NCI-H1930 (cell line): ENCODE measurements at regions not wholly inside any gene's neighbourhood (a gene's known extent, or its start where the extent isn't known, plus 50 kb on each side); places are given as distances from the start of the nearest gene placed in this dataset.

Experiments used
- DNase-seq, 2 experiments: peaks; one replicate each; lab custom pipeline; 2025; lab: John Stamatoyannopoulos, UW

DNA sequence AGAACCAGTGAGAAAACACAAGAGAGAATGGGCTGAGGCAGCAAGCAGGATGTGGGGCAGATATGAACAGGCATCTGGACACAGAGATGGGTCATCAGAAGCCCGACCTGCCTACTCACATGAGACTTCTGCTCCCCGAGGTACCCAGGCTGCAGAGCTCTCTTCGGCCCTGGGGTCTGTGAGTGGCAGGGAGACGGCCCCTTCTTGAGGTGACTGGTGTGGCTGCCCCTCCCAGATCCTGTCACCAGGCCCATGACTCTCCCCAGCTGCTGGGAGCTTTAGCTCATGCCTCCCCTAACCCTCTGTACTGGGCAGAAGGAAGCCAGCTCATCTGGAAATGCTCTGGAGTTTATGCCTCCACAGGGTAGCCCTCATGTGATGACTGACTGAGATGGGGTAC lies 157.6 kb upstream of the PCBD1 start:
- no peak for DNase-seq

DNA sequence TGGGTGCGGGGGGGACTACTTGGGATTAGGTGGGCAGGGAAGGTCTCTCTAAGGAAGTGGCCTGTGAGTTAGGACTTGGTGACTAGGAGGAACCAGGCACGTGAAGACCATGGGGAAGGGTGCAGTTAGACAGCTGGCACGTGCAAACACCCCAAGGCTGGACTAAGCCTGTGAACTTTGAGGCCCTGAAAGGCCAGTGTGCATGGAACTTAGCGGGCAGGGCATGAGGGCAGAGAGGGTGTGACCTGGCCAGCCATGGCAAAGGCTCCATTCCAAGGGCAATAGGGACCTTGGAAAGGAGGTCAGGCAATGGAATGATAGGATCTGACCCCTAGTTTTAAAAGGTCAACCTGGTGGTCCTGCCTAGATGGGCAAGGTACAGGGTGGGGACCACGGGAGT lies 158.4 kb upstream of the PCBD1 start:
- DNase-seq: no peak

DNA sequence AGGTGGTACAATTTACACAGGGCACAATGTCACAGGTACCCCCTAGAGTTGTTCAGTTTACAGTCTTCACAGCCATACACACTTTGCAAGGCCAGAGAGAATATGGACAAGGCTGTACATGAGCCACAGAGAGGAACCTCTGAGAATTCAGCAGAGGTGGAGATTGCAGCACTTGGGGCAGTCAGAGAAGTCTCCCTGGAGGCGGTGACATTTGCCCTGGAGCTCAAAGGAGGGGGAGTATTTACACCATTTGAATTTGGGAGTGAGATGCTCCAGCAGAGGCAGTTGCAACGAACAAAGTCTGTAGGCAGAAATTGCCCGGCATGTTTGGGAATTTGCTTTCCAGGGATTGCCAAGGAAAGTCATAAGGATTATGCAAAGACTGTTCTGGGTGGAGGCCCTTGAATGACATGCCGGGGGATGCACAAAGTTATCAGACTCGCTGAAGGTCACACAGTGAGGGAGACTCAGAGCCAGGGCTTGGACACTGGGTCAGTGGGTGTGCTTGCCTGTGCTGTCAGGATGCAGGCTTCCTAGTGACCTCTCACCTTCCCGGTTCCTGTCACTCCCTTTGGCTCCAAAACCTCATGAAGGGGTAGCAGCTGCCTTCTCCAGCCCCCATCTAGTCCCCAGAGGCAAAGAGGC lies 160.7 kb upstream of the PCBD1 start:
- DNase-seq: no peak

GRCh38 chr10:71049994-71050393 lies 161.6 kb upstream of the PCBD1 start:
- DNase-seq: no peak

- DNase-seq: no peak
Observed at GRCh38 chr10:71052076-71052660, 160.2 kb upstream of the UNC5B start.

DNA sequence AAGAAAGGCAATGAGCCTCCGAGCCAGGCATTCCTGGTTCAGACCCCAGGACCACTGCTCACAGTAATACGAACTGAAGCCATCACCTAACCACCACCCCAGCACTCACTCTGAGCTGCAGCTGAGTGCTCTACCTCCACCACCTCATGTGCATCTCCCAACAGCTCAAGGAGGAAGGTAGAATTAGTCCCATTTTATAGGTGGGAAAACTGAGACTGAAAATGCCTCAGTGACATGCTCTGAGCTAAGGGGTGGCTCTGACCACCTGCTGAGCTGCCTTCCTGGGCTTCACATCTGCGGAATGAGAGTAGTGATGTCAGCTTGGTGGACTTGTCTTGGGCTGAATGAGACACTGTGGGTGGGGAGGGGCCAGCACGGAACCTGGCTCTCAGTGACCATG lies 159.7 kb upstream of the UNC5B start:
- DNase-seq: no peak

DNA sequence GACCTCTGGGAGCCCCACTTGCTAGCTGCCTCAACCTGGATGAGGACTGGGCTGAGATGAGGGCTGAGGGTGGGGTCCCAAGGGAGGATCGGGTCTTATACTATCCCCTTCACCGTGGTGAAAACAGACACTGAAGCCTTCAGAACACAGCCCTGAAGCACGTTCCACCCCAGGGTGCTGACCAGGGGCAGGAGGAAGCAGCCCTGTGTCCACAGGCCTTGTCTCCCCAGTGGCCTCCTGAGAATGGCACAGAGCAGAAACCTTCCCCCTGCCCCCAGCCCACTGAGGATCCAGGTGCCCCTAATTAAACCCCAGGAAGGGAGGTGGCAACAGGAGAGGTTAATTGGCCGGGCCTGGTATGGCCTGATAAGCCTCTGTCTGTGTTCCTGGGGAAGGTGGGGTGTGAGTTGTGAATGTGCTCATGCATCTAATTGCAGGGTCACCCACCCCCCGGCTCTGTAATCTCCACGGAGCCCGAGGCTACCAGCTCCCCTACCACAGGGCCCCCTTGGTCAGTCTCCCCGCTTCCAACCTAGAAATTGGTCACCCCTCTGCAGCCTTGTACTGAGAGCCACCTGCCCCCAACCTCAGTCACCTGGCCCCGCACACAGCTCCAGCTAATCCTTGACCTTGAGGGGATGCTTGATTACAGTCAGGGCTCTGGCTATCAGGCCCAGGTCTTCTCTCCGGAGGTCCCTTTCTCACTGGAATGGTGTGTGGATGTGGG lies 159.0 kb upstream of the UNC5B start:
- no peak for DNase-seq

GRCh38 chr10:71058308-71058707 lies 154.1 kb upstream of the UNC5B start:
- DNase-seq: no peak

DNA sequence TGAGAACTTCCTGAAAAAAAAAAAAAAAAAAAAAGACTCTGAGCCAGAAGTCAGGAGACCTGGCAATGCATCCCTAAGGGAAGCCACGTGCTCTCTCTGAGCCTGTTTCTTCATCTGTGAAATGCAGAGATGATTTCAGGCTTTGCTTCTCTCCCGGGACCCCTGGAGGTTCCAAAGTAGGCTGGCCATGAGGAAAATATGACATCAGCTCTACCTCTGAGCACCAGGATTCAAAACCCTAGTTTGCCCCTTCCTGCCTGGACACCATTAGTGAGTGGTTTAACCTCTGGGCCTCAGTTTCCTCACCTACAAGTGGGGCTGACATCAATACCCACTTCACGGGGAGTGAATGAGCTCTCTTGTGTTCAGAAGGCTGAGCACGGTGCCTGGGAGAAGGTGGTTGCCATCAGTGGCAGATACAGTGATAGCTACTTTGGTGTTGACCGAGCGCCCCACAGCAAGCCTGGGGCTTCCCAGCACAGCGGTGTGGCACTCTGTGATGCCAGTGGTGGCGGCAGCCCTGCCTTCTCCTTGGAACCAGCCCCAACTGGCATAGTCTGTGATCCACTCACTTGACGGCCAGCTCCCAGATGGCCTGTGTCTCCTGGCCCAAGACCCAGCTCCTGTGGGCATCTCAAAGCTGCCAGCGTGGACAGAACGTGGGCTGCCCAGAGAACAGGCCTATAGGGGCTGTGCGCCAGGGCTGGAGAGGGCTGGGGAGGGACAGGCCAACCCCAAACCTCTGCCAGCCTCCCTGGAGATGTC lies 153.1 kb upstream of the UNC5B start:
- no peak for DNase-seq

DNA sequence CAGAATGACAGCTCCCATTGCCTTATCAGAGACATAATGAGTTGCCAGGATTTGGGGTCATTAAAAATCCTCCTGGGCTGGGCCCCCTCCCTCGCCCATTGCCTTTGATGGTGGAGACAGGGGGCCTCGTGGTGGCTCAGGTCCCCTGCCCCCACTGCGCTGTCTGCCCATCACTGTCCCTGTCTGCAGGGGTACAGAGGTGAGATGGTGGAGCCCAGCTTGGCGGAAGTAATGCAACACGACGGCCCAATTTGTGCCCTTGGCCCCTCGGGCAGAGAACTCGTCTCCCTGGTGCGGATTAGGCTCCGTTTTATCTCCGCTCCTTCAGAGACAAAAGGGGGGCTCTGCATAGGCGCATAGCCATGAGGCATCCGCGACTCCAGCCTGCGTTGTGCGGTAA lies 152.4 kb upstream of the UNC5B start:
- DNase-seq: no peak

- no peak for DNase-seq
Observed at GRCh38 chr10:71060476-71061426, 151.6 kb upstream of the UNC5B start.

DNA sequence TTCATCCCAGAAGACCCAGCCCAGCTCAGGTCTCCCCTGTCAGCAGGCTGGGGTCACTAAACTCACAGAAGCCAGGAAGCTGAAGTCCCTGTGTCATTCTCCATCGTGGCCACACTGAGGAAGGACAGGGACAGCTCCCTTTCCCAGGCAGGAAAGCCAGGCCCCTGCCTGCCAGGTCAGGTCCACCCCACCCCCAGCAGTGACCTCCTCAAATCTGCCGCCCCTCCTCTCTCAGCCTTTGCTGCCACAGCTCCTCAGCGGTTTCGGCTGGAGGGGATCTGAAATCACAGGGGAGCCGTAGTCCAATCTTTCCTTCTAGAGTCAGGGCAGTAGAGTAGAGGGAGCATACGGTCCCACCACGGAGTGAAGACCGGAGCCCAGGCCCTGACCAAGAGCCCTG lies 150.9 kb upstream of the UNC5B start:
- DNase-seq: no peak

DNA sequence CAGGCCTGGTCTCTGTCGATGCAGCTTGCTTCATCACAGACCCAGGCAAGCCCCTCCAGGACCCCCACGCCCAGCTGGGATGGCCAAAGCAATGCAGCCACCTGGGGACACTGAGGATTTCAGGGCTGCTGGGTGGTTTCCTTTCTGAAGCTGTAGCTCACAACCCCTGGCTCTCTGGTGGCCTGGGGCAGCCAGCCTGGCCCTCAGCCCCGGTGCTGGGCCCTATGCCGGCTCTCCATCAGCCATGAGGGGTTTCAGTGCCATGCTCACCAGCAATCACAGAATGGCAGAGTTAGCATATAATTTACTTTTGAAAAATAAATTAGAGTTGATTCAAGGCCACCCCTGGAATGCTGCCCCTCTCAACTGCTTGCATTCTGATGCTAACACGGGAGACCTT lies 150.2 kb upstream of the UNC5B start:
- no peak for DNase-seq

- DNase-seq: no peak
Observed at GRCh38 chr10:71063401-71063800, 149.0 kb upstream of the UNC5B start.

- DNase-seq: no peak
Observed at GRCh38 chr10:71064413-71065118, 147.8 kb upstream of the UNC5B start.

DNA sequence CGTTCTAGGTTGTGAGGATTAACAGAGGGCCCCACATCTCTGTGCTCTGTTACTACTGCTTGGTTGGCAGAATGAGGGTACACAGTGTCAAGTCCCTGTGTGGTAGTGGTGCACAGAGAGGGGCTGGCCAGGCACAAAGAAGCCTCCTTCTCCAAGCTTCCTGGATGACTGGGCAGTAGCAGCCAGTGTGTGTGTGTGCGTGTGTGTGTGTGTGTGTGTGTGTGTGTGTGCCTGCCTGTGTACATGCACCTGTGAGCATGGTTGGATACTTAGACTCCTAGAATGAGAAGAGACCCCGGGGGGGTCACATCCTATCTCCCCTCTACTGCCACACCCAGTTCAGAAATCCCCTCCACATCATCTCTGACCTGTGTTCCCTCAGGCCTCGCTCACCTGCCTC lies 146.7 kb upstream of the UNC5B start:
- no peak for DNase-seq

- DNase-seq: no peak
Observed at GRCh38 chr10:71066600-71066999, 145.8 kb upstream of the UNC5B start.

DNA sequence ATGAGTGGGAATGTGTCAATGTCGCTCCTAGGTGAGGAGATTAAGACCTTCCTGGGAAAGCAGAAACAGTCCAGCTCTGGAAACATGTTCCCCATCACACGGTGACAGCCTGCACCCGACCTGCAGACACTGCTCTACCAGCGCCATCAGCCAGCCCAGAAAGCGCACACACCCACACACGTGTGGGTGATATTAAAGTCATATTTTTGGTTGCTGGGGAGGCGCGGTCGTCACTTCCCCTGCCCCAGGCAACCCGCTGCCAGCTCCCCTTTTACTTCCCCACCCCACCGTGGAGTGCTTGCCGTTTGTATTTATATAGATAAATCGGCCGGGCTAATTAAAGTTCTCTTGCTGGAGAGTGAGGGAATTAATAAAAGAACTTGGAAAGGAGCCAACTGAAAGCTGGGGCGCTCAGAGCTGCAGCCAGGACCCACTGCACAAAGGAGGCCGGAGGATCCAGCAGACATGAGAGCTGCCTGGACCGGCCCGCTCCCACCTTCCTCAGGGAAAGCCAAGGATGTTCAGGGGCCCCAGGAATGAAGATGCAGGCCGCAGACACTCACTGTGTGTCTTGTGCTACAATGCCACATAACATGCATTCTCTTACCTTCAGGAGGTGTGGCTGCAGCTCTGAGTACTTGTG lies 145.2 kb upstream of the UNC5B start:
- DNase-seq: no peak

DNA sequence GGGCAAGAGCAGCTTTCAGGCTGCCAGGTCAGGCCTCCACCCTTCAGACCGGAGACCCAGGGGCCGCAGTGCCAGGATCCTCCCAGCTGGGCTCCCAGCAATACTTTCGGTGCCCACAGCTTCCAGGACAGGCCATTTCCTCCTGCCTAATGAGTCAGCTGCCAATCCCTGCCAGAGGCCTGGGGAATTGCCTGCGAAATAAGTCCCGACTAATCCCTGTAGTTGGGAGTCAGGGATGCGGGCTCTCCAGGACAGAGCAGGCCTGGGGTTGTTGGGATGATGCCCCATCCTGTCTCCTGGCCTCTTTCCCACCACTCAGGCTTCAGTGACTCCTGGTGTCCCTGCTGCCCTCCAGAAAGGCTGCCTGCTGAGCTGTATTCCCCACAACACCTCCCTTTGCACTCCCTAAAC lies 143.5 kb upstream of the UNC5B start:
- DNase-seq: no peak

- no peak for DNase-seq
Observed at GRCh38 chr10:71069909-71070666, 142.3 kb upstream of the UNC5B start.
